Stimulated activated memory B cell treated with anti-CD40 and anti-IgM and Interleukin-4, amounts not matched to agents 10 μg/mL and 1 μg/mL and 100 μg/mL, for 72 hours (primary cell): ENCODE measurements at regions not wholly inside any gene's neighbourhood (a gene's known extent, or its start where the extent isn't known, plus 50 kb on each side); places are given as distances from the start of the nearest gene placed in this dataset.

ENCODE experiments used
- ATAC-seq: fragments of 150-1000 bp; cut with Tn5 transposase; 2 replicates; pipeline ENCODE4 v1.10.0; 2021
- H3K27ac Mint-ChIP-seq: one replicate; pipeline ENCODE4 v1.8.0; 2022; ENCODE audit warnings: mild to moderate bottlenecking, mixed read lengths
- H3K27me3 Mint-ChIP-seq: one replicate; pipeline ENCODE4 v1.8.0; 2022; ENCODE audit warnings: mixed read lengths
- H3K36me3 Mint-ChIP-seq: one replicate; pipeline ENCODE4 v1.8.0; 2022; ENCODE audit warnings: mixed read lengths
- H3K4me1 Mint-ChIP-seq: one replicate; pipeline ENCODE4 v1.8.0; 2022; ENCODE audit warnings: mixed read lengths
- H3K4me3 Mint-ChIP-seq: one replicate; pipeline ENCODE4 v1.8.0; 2022; ENCODE audit warnings: mild to moderate bottlenecking, moderate library complexity, mixed read lengths
- H3K9me3 Mint-ChIP-seq: one replicate; pipeline ENCODE4 v1.8.0; 2022; ENCODE audit warnings: mixed read lengths

DNA sequence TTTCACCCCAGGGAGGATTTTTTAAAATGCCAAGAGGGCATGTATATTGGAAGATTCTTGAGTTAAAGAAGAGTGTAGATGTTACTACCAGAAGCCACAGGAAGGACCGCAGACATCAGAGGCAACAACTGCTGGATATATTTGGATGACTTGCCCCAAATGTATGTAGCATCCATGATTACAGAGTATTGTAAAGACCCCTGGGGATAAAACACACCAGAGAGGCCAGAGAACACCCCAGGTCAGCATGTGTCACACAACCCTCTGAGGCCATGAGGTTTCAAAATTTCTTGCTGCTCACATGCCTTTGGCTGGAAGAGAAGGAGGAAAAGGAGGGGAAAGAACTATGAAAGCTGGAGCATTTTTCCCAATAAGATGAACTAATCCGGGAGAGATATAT is 108.0 kb upstream of the LSM8 start:
- Mint-ChIP-seq H3K36me3 (no peaks in the 10 kb centered on the region), H3K9me3 (no peaks in the 10 kb centered on the region), H3K4me1 (peaks cover 5% of the 10 kb centered on the region), H3K27me3 (no peaks in the 10 kb centered on the region), H3K4me3 (no peak overlapping the region), H3K27ac (no peak overlapping the region)
- no peak for ATAC-seq

DNA sequence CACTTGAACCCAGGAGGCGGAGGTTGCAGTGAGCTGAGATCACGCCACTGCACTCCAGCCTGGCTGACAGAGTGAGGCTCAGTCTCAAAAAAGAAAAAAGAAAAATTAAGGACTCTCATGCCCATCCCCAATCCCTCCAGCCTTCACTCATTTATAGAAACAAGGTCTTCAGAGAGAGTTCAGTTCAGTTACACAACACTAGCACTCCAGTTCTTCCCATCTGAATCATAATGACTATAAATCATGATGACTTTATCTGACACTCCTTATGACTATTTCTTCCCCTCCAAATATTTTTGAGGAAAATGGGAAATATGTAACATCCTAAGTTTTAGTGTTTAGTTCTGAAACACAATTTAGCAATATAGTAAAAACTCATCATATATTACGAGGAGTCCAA is 107.4 kb upstream of the LSM8 start:
- Mint-ChIP-seq H3K4me3 (no peak overlapping the region), H3K27ac (no peak overlapping the region), H3K9me3 (peaks cover 3% of the 10 kb centered on the region), H3K36me3 (peaks cover 4% of the 10 kb centered on the region), H3K4me1 (peaks cover 10% of the 10 kb centered on the region), H3K27me3 (no peaks in the 10 kb centered on the region)
- no peak for ATAC-seq

DNA sequence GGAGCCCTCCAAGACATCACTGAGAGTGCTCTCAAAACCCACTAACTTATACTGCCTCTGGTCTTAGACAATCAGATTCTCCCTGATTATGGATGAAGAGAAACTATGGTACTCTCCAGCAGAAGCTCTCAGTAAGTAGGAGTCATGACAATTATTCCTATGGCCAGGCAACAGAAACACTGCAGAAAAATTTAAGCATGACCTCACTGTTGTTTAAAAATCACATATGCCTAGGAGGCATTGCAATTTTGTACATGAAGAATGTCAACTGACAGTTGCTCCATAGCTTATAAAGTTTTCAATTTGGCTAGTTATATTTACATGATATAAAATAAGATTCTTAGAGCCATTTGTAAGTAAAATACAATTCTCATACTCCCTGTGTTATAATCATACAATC is 105.9 kb upstream of the LSM8 start:
- Mint-ChIP-seq H3K9me3 (peaks cover 3% of the 10 kb centered on the region), H3K36me3 (peaks cover 4% of the 10 kb centered on the region), H3K27ac (no peak overlapping the region), H3K4me3 (no peak overlapping the region), H3K4me1 (peaks cover 10% of the 10 kb centered on the region), H3K27me3 (no peaks in the 10 kb centered on the region)
- no peak for ATAC-seq

DNA sequence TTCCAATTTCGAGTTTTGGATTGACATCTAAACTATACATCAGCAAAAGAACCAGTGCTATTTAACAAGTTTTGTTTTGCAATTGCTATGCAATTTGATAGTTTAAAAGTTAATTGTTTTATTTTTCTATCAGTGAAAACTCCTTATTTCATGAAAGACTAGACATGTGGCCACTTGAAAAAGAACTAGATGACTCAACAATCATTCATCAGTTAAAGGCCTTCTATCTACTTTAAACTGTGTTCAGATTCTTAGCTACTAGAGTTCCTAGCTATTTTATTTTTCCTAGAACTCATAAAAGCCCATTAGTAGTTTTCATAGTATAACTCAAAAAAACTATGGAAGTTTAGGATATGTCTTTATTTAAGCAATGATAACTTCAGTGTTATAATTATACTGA is 104.6 kb upstream of the LSM8 start:
- no peak overlapping the region for H3K4me3 Mint-ChIP-seq
- H3K36me3 Mint-ChIP-seq, result peaks cover 4% of the 10 kb centered on the region
- no peak overlapping the region for H3K27ac Mint-ChIP-seq
- H3K4me1 Mint-ChIP-seq, result peaks cover 10% of the 10 kb centered on the region
- H3K9me3 Mint-ChIP-seq, result peaks cover 3% of the 10 kb centered on the region
- ATAC-seq, result no peak
- no peaks in the 10 kb centered on the region for H3K27me3 Mint-ChIP-seq

- Mint-ChIP-seq H3K27me3 (no peaks in the 10 kb centered on the region), H3K4me1 (peaks cover 10% of the 10 kb centered on the region), H3K36me3 (peaks cover 4% of the 10 kb centered on the region)
Measured at GRCh38 chr7:118080947-118081346, 103.0 kb upstream of the LSM8 start.

DNA sequence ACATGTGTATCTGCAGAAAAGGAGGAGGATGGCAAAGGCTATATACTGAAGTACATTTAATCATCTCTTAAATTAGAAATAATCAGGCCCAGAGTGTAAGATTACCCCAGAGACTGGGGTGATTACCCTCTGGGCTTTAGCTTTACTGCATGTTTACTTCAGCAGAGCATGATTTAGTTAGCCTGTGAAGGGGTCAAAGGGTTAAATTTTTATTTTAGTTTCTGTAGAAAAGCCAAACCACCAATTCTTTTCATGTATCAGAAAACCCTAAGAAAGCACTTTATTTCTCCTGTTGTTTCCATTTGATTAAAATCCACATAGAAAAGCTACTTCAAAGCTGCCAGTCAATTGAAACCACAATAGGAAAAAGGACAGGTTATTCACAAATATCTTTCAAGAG is 101.5 kb upstream of the LSM8 start:
- Mint-ChIP-seq H3K27me3 (peaks cover 8% of the 10 kb centered on the region), H3K4me3 (no peak overlapping the region), H3K9me3 (peaks cover 3% of the 10 kb centered on the region), H3K36me3 (peaks cover 4% of the 10 kb centered on the region), H3K4me1 (peaks cover 10% of the 10 kb centered on the region), H3K27ac (no peak overlapping the region)
- no peak for ATAC-seq

More at GRCh38 chr7:118080947-118081346, 103.0 kb upstream of the LSM8 start:
- Mint-ChIP-seq H3K4me3 (peak overlapping the region; percentile 2), H3K9me3 (peaks cover 3% of the 10 kb centered on the region), H3K27ac (peak overlapping the region; percentile 60)
- ATAC-seq, result peak; percentile 91

- Mint-ChIP-seq H3K9me3 (peaks cover 3% of the 10 kb centered on the region), H3K27me3 (peaks cover 8% of the 10 kb centered on the region), H3K4me1 (peaks cover 10% of the 10 kb centered on the region), H3K36me3 (peaks cover 4% of the 10 kb centered on the region), H3K4me3 (no peak overlapping the region), H3K27ac (no peak overlapping the region)
- no peak for ATAC-seq
Measured at GRCh38 chr7:118085000-118085399, 99.0 kb upstream of the LSM8 start.

DNA sequence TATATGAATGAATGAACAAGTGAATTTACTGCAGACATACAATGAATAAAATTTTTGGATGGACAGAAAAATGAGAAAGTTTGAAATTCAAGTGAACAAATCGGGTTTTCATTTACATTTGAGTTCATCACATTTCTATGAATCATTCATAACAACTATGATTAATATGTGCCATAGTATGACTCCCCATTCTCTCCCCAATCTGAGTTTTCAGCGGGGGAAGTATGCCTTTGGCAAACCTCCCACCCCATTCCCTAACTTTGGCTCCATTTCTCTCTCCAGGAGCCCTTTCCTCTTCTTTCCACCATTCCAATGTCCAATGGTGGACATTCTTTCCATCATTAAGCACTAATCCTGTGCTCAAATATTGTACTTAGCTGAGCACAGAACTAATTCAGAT is 96.8 kb upstream of the LSM8 start:
- Mint-ChIP-seq H3K4me1 (no peaks in the 10 kb centered on the region), H3K36me3 (no peaks in the 10 kb centered on the region), H3K27me3 (peaks cover 8% of the 10 kb centered on the region), H3K9me3 (no peaks in the 10 kb centered on the region), H3K4me3 (no peak overlapping the region), H3K27ac (no peak overlapping the region)
- no peak for ATAC-seq

DNA sequence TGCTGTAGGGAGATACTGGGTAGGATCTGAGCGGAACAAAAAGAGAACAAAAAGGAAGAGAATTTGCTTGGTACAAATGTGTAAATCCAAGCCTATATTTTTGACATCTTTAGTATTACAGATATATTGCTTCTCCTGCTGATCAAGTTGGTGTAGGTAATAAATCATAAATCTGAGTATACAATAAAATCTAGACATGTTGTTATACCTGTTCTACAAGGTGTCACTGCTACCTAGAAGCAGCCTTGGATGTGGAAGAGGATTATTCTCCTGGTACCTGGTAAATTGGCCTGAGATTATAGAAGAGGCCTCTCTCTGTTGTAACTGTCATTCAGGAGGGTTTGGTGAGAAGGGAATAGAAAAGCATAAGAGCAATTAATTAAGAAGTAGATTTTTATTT is 89.9 kb upstream of the LSM8 start:
- Mint-ChIP-seq H3K4me1 (no peaks in the 10 kb centered on the region), H3K36me3 (no peaks in the 10 kb centered on the region), H3K9me3 (no peaks in the 10 kb centered on the region), H3K27me3 (no peaks in the 10 kb centered on the region), H3K27ac (no peak overlapping the region), H3K4me3 (no peak overlapping the region)
- ATAC-seq, result no peak

DNA sequence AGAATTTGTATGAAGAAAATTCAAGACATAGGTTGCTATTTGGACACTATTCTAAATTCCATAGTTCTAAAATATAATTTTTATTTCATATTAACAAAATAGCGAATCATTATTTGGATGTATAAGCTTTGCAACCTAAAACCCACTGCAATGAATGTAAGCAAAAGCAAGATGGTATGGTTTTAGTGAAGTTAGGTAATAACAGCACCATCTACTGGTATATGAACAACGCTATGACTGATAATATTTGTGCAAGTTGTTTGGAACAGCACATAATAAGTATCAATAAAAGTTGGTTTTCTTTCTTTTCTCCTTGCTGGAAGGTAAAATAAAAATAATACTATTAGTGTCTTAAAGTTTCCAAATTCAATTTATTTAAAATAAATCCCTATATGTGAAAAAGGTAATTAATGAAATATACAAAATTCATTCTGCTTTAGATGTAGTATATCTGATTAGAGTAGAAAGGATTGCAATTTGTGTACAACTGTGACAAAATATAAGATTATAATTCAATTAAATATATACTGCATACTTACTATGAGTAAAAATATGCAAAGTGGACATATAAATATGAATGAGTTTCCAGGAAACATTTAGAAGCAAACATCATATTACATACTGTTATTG is 79.0 kb upstream of the LSM8 start:
- H3K4me3 Mint-ChIP-seq, result no peak overlapping the region
- no peak for ATAC-seq
- no peaks in the 10 kb centered on the region for H3K9me3 Mint-ChIP-seq
- no peak overlapping the region for H3K27ac Mint-ChIP-seq
- no peaks in the 10 kb centered on the region for H3K27me3 Mint-ChIP-seq
- H3K4me1 Mint-ChIP-seq, result no peaks in the 10 kb centered on the region
- no peaks in the 10 kb centered on the region for H3K36me3 Mint-ChIP-seq

- no peak for ATAC-seq
- Mint-ChIP-seq H3K4me1 (no peaks in the 10 kb centered on the region), H3K4me3 (no peak overlapping the region), H3K36me3 (no peaks in the 10 kb centered on the region), H3K9me3 (peaks cover 6% of the 10 kb centered on the region), H3K27ac (no peak overlapping the region), H3K27me3 (no peaks in the 10 kb centered on the region)
Measured at GRCh38 chr7:118109607-118110006, 74.4 kb upstream of the LSM8 start.

- H3K4me3 Mint-ChIP-seq, result no peak overlapping the region
- no peak for ATAC-seq
- no peaks in the 10 kb centered on the region for H3K36me3 Mint-ChIP-seq
- H3K27ac Mint-ChIP-seq, result no peak overlapping the region
- no peaks in the 10 kb centered on the region for H3K27me3 Mint-ChIP-seq
- H3K9me3 Mint-ChIP-seq, result peaks cover 6% of the 10 kb centered on the region
- no peaks in the 10 kb centered on the region for H3K4me1 Mint-ChIP-seq
Measured at GRCh38 chr7:118110178-118110925, 73.6 kb upstream of the LSM8 start.

DNA sequence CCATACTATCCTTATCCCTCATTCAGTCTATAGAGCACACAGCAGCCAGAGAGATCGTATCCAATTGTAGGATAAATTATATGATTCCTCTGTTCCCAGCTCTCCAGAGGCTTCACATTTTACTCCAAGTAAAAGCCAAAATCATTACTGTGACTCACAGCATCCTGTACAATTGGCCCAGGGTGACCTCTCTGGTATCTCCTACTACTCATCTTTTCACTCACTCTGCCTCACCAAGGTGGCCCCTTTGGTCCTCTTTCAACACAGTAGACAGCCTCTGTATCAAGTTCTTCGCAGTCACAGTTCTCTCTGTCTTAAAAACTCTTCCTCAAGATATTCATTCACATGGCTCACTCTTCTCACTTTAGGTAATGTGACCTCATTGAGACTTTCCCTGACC is 72.6 kb upstream of the LSM8 start:
- Mint-ChIP-seq H3K4me3 (no peak overlapping the region), H3K27me3 (no peaks in the 10 kb centered on the region), H3K9me3 (peaks cover 6% of the 10 kb centered on the region), H3K4me1 (no peaks in the 10 kb centered on the region), H3K27ac (no peak overlapping the region), H3K36me3 (no peaks in the 10 kb centered on the region)
- no peak for ATAC-seq

GRCh38 chr7:118114175-118114574 is 69.8 kb upstream of the LSM8 start:
- Mint-ChIP-seq H3K9me3 (peaks cover 15% of the 10 kb centered on the region), H3K36me3 (no peaks in the 10 kb centered on the region), H3K27ac (no peak overlapping the region), H3K4me3 (no peak overlapping the region), H3K4me1 (no peaks in the 10 kb centered on the region), H3K27me3 (peaks cover 11% of the 10 kb centered on the region)
- no peak for ATAC-seq

DNA sequence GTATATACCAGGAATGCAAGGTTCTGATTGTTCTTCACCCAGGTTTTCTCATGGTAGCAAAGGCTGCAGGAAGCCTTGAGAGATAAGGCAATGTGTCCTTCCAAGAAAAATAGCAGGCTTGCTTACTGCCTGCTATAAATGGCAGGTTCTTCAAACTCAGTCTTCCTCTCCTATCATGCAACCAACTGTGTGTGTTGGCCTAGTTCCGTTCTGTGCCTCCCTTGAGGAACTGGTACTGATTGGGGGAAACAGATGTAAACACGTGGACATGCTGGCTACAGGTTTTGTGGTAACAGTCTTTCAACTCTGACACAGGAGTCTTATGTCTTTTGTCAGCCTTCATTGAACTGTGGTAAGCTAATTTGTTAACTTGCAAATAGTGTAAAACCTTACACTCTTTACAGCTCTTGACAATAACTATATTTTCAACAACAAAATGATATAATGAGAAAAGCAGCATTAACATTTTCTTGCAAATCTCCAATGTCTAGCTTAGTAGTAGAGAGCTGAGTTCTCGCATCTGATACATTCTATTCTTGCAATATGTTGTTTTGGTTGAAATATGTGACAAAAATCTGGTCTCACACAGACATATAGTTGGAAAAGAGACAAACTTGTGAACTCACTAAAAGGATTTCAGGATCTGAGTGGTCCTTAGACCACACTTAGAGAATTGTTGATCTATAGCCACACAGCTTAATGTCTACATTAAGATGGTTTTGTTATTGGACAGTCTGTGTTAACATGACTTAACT is 54.7 kb upstream of the LSM8 start:
- Mint-ChIP-seq H3K36me3 (peaks cover 1% of the 10 kb centered on the region), H3K4me1 (peaks cover 4% of the 10 kb centered on the region), H3K9me3 (peaks cover 6% of the 10 kb centered on the region), H3K27me3 (no peaks in the 10 kb centered on the region), H3K4me3 (no peak overlapping the region), H3K27ac (no peak overlapping the region)
- peak; percentile 75 for ATAC-seq

DNA sequence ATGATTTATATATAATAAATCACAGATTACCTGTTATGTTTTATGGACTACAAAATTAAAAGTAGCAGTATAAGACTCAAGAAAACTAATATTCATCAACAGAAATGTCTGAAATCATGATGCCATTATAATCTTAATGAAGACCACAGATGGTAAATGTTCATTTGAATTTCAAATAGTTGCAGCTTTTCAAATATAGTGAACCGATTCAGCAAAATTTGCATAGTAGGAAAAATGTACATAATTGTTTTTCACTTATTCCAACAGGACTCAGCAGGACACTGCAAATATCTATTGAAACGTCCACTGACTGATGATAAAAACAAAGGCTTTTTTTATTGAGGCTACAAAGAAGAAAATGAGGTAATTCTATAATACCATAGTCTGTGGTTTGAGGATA is 51.2 kb upstream of the LSM8 start:
- no peak overlapping the region for H3K27ac Mint-ChIP-seq
- H3K27me3 Mint-ChIP-seq, result no peaks in the 10 kb centered on the region
- peaks cover 6% of the 10 kb centered on the region for H3K9me3 Mint-ChIP-seq

More for the DNA sequence above, 51.2 kb upstream of the LSM8 start:
- H3K36me3 Mint-ChIP-seq, result peaks cover 8% of the 10 kb centered on the region
- no peak for ATAC-seq
- peaks cover 4% of the 10 kb centered on the region for H3K4me1 Mint-ChIP-seq
- no peak overlapping the region for H3K4me3 Mint-ChIP-seq
